ENCODE measurements at regions not wholly inside any gene's neighbourhood (a gene's known extent, or its start where the extent isn't known, plus 50 kb on each side); places are given as distances from the start of the nearest gene placed in this dataset.

- Histone ChIP-seq H3K9ac (ENCODE audit: low read length) (no peak overlapping the region), H3F3A (ENCODE audit: low read length, unreplicated experiment) (no peaks in the 10 kb centered on the region), H3K79me2 (ENCODE audit: low read length) (no peaks in the 10 kb centered on the region), H3K36me3 (ENCODE audit: low read depth, low read length) (no peaks in the 10 kb centered on the region), H3K27ac (ENCODE audit: low read length) (no peak overlapping the region), H3K4me2 (ENCODE audit: low read length) (no peak overlapping the region), H3K9me3 (ENCODE audit: low read length) (no peaks in the 10 kb centered on the region), H3K4me1 (ENCODE audit: insufficient read depth, low read length) (no peaks in the 10 kb centered on the region), H2AFZ (ENCODE audit: low read length) (no peak overlapping the region), H3K9me2 (replicated peaks; ENCODE audit: low read length) (no peaks in the 10 kb centered on the region), H3K27me3 (ENCODE audit: low read length) (no peaks in the 10 kb centered on the region), H3K4me3 (ENCODE audit: low read length) (no peak overlapping the region), H4K20me1 (ENCODE audit: low read length) (no peaks in the 10 kb centered on the region)
- no TSS peak for BruUV-seq (replicated peaks)
- ATAC-seq (no peak), DNase-seq (no peak)
- CTCF ChIA-PET = no interaction called here
- TF ChIP-seq CTCF (conservative IDR thresholded peaks at IDR 0.05; ENCODE audit: low read depth, low read length) (no peak), EZH2 (IDR thresholded peaks at IDR 0.05; ENCODE audit: low read length, unreplicated experiment) (no peak), EZH2phosphoT487 (IDR thresholded peaks at IDR 0.05; ENCODE audit: borderline replicate concordance, low read length) (no peak)
- POLR2A ChIA-PET (ENCODE audit: unreplicated experiment) = no interaction called here
- intact Hi-C loops (cut with micrococcal nuclease) = no loop called here
Observed at GRCh38 chr7:67976490-67976889, 979.9 kb downstream of the TYW1 start.

GRCh38 chr7:67983486-67983885 lies 986.9 kb downstream of the TYW1 start:
- DNase-seq (no peak), ATAC-seq (no peak)
- no peaks in the 10 kb centered on the region for H3K36me3 ChIP-seq (ENCODE audit: low read depth, low read length)
- no peak overlapping the region for H3K27ac ChIP-seq (ENCODE audit: low read length)
- H3K4me2 ChIP-seq (ENCODE audit: low read length) = no peak overlapping the region
- intact Hi-C loops (cut with micrococcal nuclease) = no loop called here
- H2AFZ ChIP-seq (ENCODE audit: low read length) = no peak overlapping the region
- no peaks in the 10 kb centered on the region for H3K27me3 ChIP-seq (ENCODE audit: low read length)
- no TSS peak for BruUV-seq (replicated peaks)
- TF ChIP-seq EZH2 (IDR thresholded peaks at IDR 0.05; ENCODE audit: low read length, unreplicated experiment) = no peak
- no peak for TF ChIP-seq EZH2phosphoT487 (IDR thresholded peaks at IDR 0.05; ENCODE audit: borderline replicate concordance, low read length)
- TF ChIP-seq CTCF (conservative IDR thresholded peaks at IDR 0.05; ENCODE audit: low read depth, low read length) = no peak
- H3K9me3 ChIP-seq (ENCODE audit: low read length) = no peaks in the 10 kb centered on the region
- ChIA-PET CTCF (no interaction called here), POLR2A (ENCODE audit: unreplicated experiment) (no interaction called here)
- H3K9ac ChIP-seq (ENCODE audit: low read length) = no peak overlapping the region
- no peak overlapping the region for H3K4me3 ChIP-seq (ENCODE audit: low read length)
- H3K79me2 ChIP-seq (ENCODE audit: low read length) = no peaks in the 10 kb centered on the region
- no peaks in the 10 kb centered on the region for H4K20me1 ChIP-seq (ENCODE audit: low read length)
- H3F3A ChIP-seq (ENCODE audit: low read length, unreplicated experiment) = no peaks in the 10 kb centered on the region
- no peaks in the 10 kb centered on the region for H3K9me2 ChIP-seq (replicated peaks; ENCODE audit: low read length)
- no peaks in the 10 kb centered on the region for H3K4me1 ChIP-seq (ENCODE audit: insufficient read depth, low read length)

GRCh38 chr7:67984326-67984725 lies 987.7 kb downstream of the TYW1 start:
- Histone ChIP-seq H3K4me1 (ENCODE audit: insufficient read depth, low read length) (no peaks in the 10 kb centered on the region), H3K27ac (ENCODE audit: low read length) (no peak overlapping the region), H4K20me1 (ENCODE audit: low read length) (no peaks in the 10 kb centered on the region), H3K9ac (ENCODE audit: low read length) (no peak overlapping the region), H3K79me2 (ENCODE audit: low read length) (no peaks in the 10 kb centered on the region), H3K9me3 (ENCODE audit: low read length) (no peaks in the 10 kb centered on the region), H3F3A (ENCODE audit: low read length, unreplicated experiment) (no peaks in the 10 kb centered on the region), H3K9me2 (replicated peaks; ENCODE audit: low read length) (no peaks in the 10 kb centered on the region), H2AFZ (ENCODE audit: low read length) (no peak overlapping the region), H3K36me3 (ENCODE audit: low read depth, low read length) (no peaks in the 10 kb centered on the region), H3K4me3 (ENCODE audit: low read length) (no peak overlapping the region), H3K27me3 (ENCODE audit: low read length) (no peaks in the 10 kb centered on the region), H3K4me2 (ENCODE audit: low read length) (no peak overlapping the region)
- no TSS peak for BruUV-seq (replicated peaks)
- ATAC-seq (no peak), DNase-seq (no peak)
- ChIA-PET CTCF (no interaction called here), POLR2A (ENCODE audit: unreplicated experiment) (no interaction called here)
- TF ChIP-seq EZH2 (IDR thresholded peaks at IDR 0.05; ENCODE audit: low read length, unreplicated experiment) = no peak
- TF ChIP-seq EZH2phosphoT487 (IDR thresholded peaks at IDR 0.05; ENCODE audit: borderline replicate concordance, low read length) = no peak
- no peak for TF ChIP-seq CTCF (conservative IDR thresholded peaks at IDR 0.05; ENCODE audit: low read depth, low read length)
- intact Hi-C loops (cut with micrococcal nuclease) = no loop called here
